Suprapubic skin (tissue), 4 donors: ENCODE measurements at regions not wholly inside any gene's neighbourhood (a gene's known extent, or its start where the extent isn't known, plus 50 kb on each side); places are given as distances from the start of the nearest gene placed in this dataset.

Experiments
- DNase-seq, 2 donors: peaks; one replicate each; pipeline ENCODE4 v3.0.0-alpha.2; 2019; ENCODE audit warnings: low spot score in 2 of 2
- H3K27ac ChIP-seq: fragments of 200-600 bp; sonication (generic); one replicate; pipeline ENCODE4 v1.5.1; 2019
- H3K27me3 ChIP-seq: fragments of 200-600 bp; sonication (generic); one replicate; pipeline ENCODE4 v1.5.1; 2019
- H3K36me3 ChIP-seq: fragments of 200-600 bp; sonication (generic); one replicate; pipeline ENCODE4 v1.5.1; 2019
- H3K4me1 ChIP-seq: fragments of 200-600 bp; sonication (generic); one replicate; pipeline ENCODE4 v1.5.1; 2019
- H3K4me3 ChIP-seq: fragments of 200-600 bp; sonication (generic); one replicate; pipeline ENCODE4 v1.5.1; 2019; ENCODE audit warnings: mild to moderate bottlenecking
- H3K9me3 ChIP-seq: fragments of 200-600 bp; sonication (generic); one replicate; pipeline ENCODE4 v1.5.1; 2019
- CTCF ChIP-seq, 2 donors: fragments of 200-600 bp in 1 of 2; fragments of 450-650 bp in 1 of 2; sonication (generic) in 1 of 2; IDR thresholded peaks; one replicate each; pipeline ENCODE4 v1.5.1; 2016 to 2019; ENCODE audit warnings: antibody characterized with exemption in 2 of 2, mild to moderate bottlenecking in 1 of 2, moderate library complexity in 1 of 2
- EP300 ChIP-seq: sonication (generic); formaldehyde crosslinking; IDR thresholded peaks from one replicate; pipeline ENCODE4 v1.6.1; 2017; ENCODE audit warnings: antibody characterized with exemption
- POLR2A ChIP-seq, 2 donors: fragments of 450-650 bp; IDR thresholded peaks; one replicate each; pipeline ENCODE4 v1.6.1; 2017; ENCODE audit warnings: antibody characterized with exemption in 2 of 2, mild to moderate bottlenecking in 2 of 2, moderate library complexity in 2 of 2
- POLR2AphosphoS5 ChIP-seq, 3 donors: sonication (generic); formaldehyde crosslinking; IDR thresholded peaks; one replicate each; pipeline ENCODE4 v1.6.1; 2017; ENCODE audit warnings: antibody characterized with exemption in 3 of 3
- WGBS: methylation state at CpG from one replicate; pipeline ENCODE4 v1.1.5; 2018; 5-methylcytosine and 5-hydroxymethylcytosine counted together

- WGBS = 93% methylated on average over 4 of the region's 4 CpGs
- Histone ChIP-seq H3K36me3 (no peaks in the 10 kb centered on the region), H3K9me3 (no peaks in the 10 kb centered on the region), H3K27me3 (peaks cover 11% of the 10 kb centered on the region), H3K4me1 (no peaks in the 10 kb centered on the region), H3K27ac (no peak overlapping the region), H3K4me3 (no peak overlapping the region)
- no peak for DNase-seq
- TF ChIP-seq CTCF (IDR thresholded peaks at IDR 0.05) (no peak), POLR2AphosphoS5 (IDR thresholded peaks at IDR 0.05) (no peak), POLR2A (IDR thresholded peaks at IDR 0.05) (no peak), EP300 (no peak)
Measured at GRCh38 chr20:41719151-41719550, 101.0 kb upstream of the CHD6 start.

- Histone ChIP-seq H3K36me3 (no peaks in the 10 kb centered on the region), H3K4me1 (no peaks in the 10 kb centered on the region), H3K4me3 (no peak overlapping the region), H3K27me3 (peaks cover 11% of the 10 kb centered on the region), H3K27ac (no peak overlapping the region), H3K9me3 (no peaks in the 10 kb centered on the region)
- DNase-seq = no peak
- WGBS = 38% methylated on average over 3 of the region's 3 CpGs
- TF ChIP-seq EP300 = no peak
Measured at GRCh38 chr20:41717483-41717882, 99.3 kb upstream of the CHD6 start.

GRCh38 chr20:41716911-41717310 is 98.7 kb upstream of the CHD6 start:
- H3K9me3 ChIP-seq = no peaks in the 10 kb centered on the region
- no peak overlapping the region for H3K27ac ChIP-seq
- no peak for DNase-seq
- peaks cover 11% of the 10 kb centered on the region for H3K27me3 ChIP-seq
- no peaks in the 10 kb centered on the region for H3K36me3 ChIP-seq
- H3K4me3 ChIP-seq = no peak overlapping the region
- no peaks in the 10 kb centered on the region for H3K4me1 ChIP-seq
- TF ChIP-seq EP300 (no peak), CTCF (IDR thresholded peaks at IDR 0.05) (no peak), POLR2AphosphoS5 (IDR thresholded peaks at IDR 0.05) (no peak), POLR2A (IDR thresholded peaks at IDR 0.05) (no peak)

- H3K36me3 ChIP-seq = no peaks in the 10 kb centered on the region
- no peak for DNase-seq
- H3K9me3 ChIP-seq = no peaks in the 10 kb centered on the region
- H3K27ac ChIP-seq = no peak overlapping the region
- 51% methylated on average over 3 of the region's 3 CpGs for WGBS
- TF ChIP-seq EP300 (no peak), POLR2A (IDR thresholded peaks at IDR 0.05) (no peak), CTCF (IDR thresholded peaks at IDR 0.05) (no peak), POLR2AphosphoS5 (IDR thresholded peaks at IDR 0.05) (no peak)
- no peak overlapping the region for H3K4me3 ChIP-seq
- peaks cover 11% of the 10 kb centered on the region for H3K27me3 ChIP-seq
- H3K4me1 ChIP-seq = no peaks in the 10 kb centered on the region
Measured at GRCh38 chr20:41716436-41716835, 98.3 kb upstream of the CHD6 start.

GRCh38 chr20:41715526-41715925 is 97.3 kb upstream of the CHD6 start:
- DNase-seq = no peak
- H3K27me3 ChIP-seq = peaks cover 11% of the 10 kb centered on the region
- WGBS = 55% methylated on average over 1 of the region's 1 CpG
- no peaks in the 10 kb centered on the region for H3K9me3 ChIP-seq
- TF ChIP-seq POLR2A (IDR thresholded peaks at IDR 0.05) (no peak), CTCF (IDR thresholded peaks at IDR 0.05) (no peak), POLR2AphosphoS5 (IDR thresholded peaks at IDR 0.05) (no peak), EP300 (no peak)
- no peak overlapping the region for H3K27ac ChIP-seq
- H3K4me1 ChIP-seq = no peaks in the 10 kb centered on the region
- no peak overlapping the region for H3K4me3 ChIP-seq
- H3K36me3 ChIP-seq = no peaks in the 10 kb centered on the region

- 0% methylated on average over 1 of the region's 1 CpG for WGBS
- DNase-seq = no peak
- Histone ChIP-seq H3K9me3 (no peaks in the 10 kb centered on the region), H3K4me1 (no peaks in the 10 kb centered on the region), H3K36me3 (no peaks in the 10 kb centered on the region), H3K4me3 (no peak overlapping the region), H3K27me3 (peaks cover 11% of the 10 kb centered on the region), H3K27ac (no peak overlapping the region)
- TF ChIP-seq POLR2A (IDR thresholded peaks at IDR 0.05) = no peak
- no peak for TF ChIP-seq CTCF (IDR thresholded peaks at IDR 0.05)
- no peak for TF ChIP-seq POLR2AphosphoS5 (IDR thresholded peaks at IDR 0.05)
- no peak for TF ChIP-seq EP300
Measured at GRCh38 chr20:41714030-41714429, 95.9 kb upstream of the CHD6 start.
